ENCODE measurements at regions not wholly inside any gene's neighbourhood (a gene's known extent, or its start where the extent isn't known, plus 50 kb on each side); places are given as distances from the start of the nearest gene placed in this dataset.

- TF ChIP-seq CTCF (tag by site-specific recombination; IDR thresholded peaks at IDR 0.05), result no peak
- TF ChIP-seq, protein P1, sequence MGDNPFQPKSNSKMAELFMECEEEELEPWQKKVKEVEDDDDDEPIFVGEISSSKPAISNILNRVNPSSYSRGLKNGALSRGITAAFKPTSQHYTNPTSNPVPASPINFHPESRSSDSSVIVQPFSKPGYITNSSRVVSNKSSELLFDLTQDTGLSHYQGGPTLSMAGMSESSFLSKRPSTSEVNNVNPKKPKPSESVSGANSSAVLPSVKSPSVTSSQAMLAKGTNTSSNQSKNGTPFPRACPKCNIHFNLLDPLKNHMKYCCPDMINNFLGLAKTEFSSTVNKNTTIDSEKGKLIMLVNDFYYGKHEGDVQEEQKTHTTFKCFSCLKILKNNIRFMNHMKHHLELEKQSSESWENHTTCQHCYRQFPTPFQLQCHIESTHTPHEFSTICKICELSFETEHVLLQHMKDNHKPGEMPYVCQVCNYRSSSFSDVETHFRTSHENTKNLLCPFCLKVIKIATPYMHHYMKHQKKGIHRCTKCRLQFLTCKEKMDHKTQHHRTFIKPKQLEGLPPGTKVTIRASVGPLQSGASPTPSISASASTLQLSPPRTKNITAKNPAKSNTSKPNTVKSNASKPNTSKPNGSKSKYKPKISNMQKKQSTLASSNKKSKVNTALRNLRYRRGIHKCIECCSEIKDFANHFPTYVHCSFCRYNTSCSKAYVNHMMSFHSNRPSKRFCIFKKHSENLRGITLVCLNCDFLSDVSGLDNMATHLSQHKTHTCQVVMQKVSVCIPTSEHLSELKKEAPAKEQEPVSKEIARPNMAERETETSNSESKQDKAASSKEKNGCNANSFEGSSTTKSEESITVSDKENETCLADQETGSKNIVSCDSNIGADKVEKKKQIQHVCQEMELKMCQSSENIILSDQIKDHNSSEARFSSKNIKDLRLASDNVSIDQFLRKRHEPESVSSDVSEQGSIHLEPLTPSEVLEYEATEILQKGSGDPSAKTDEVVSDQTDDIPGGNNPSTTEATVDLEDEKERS (tag by site-specific recombination; IDR thresholded peaks at IDR 0.05), result no peak
- TF ChIP-seq ZNF830 (tag by site-specific recombination; IDR thresholded peaks at IDR 0.05; ENCODE audit: low read depth), result no peak
- TF ChIP-seq ZNF138 (tag by site-specific recombination; IDR thresholded peaks at IDR 0.05; ENCODE audit: borderline replicate concordance), result no peak
- TF ChIP-seq PATZ1 (tag by site-specific recombination; IDR thresholded peaks at IDR 0.05), result no peak
- TF ChIP-seq ZBTB26 (tag by site-specific recombination; optimal IDR thresholded peaks at IDR 0.05), result no peak
- TF ChIP-seq ZNF10 (tag by site-specific recombination; IDR thresholded peaks at IDR 0.05), result no peak
- TF ChIP-seq ZBTB20 (tag by site-specific recombination; IDR thresholded peaks at IDR 0.05), result no peak; the same call in 1 of the 2 replicates
- no peak for TF ChIP-seq ZNF184 (tag by site-specific recombination; IDR thresholded peaks at IDR 0.05)
- no peak for TF ChIP-seq ZNF768 (tag by site-specific recombination; IDR thresholded peaks at IDR 0.05)
- no peak for TF ChIP-seq ZNF501 (tag by site-specific recombination; IDR thresholded peaks at IDR 0.05)
- TF ChIP-seq ZNF248 (tag by site-specific recombination; IDR thresholded peaks at IDR 0.05), result no peak
- TF ChIP-seq ZNF274 (IDR thresholded peaks at IDR 0.05; ENCODE audit: low read length), result no peak
- TF ChIP-seq ZNF274 (tag by site-specific recombination; IDR thresholded peaks at IDR 0.05; ENCODE audit: borderline replicate concordance), result no peak
- TF ChIP-seq, protein P2, sequence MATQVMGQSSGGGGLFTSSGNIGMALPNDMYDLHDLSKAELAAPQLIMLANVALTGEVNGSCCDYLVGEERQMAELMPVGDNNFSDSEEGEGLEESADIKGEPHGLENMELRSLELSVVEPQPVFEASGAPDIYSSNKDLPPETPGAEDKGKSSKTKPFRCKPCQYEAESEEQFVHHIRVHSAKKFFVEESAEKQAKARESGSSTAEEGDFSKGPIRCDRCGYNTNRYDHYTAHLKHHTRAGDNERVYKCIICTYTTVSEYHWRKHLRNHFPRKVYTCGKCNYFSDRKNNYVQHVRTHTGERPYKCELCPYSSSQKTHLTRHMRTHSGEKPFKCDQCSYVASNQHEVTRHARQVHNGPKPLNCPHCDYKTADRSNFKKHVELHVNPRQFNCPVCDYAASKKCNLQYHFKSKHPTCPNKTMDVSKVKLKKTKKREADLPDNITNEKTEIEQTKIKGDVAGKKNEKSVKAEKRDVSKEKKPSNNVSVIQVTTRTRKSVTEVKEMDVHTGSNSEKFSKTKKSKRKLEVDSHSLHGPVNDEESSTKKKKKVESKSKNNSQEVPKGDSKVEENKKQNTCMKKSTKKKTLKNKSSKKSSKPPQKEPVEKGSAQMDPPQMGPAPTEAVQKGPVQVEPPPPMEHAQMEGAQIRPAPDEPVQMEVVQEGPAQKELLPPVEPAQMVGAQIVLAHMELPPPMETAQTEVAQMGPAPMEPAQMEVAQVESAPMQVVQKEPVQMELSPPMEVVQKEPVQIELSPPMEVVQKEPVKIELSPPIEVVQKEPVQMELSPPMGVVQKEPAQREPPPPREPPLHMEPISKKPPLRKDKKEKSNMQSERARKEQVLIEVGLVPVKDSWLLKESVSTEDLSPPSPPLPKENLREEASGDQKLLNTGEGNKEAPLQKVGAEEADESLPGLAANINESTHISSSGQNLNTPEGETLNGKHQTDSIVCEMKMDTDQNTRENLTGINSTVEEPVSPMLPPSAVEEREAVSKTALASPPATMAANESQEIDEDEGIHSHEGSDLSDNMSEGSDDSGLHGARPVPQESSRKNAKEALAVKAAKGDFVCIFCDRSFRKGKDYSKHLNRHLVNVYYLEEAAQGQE (tag by site-specific recombination; IDR thresholded peaks at IDR 0.05), result no peak
Measured at GRCh38 chr9:129414377-129414992, 206.4 kb downstream of the C9orf50 start.
